Gastrocnemius medialis (tissue), 4 donors: ENCODE measurements at regions not wholly inside any gene's neighbourhood (a gene's known extent, or its start where the extent isn't known, plus 50 kb on each side); places are given as distances from the start of the nearest gene placed in this dataset.

Source experiments
- CTCF ChIP-seq, 5 experiments: fragments of 450-650 bp in 3 of 5; fragments of 200-600 bp in 2 of 5; sonication (generic) in 2 of 5; IDR thresholded peaks in 4 of 5; conservative IDR thresholded peaks in 1 of 5; 1 replicate in 4 of 5; 2 replicates in 1 of 5; pipeline ENCODE4 v1.5.1; 2016 to 2019; ENCODE audit warnings: antibody characterized with exemption in 5 of 5, mild to moderate bottlenecking in 3 of 5, moderate library complexity in 3 of 5
- POLR2A ChIP-seq, 2 donors: fragments of 450-650 bp; IDR thresholded peaks; one replicate each; pipeline ENCODE4 v1.6.1; 2017; ENCODE audit warnings: antibody characterized with exemption in 2 of 2, mild to moderate bottlenecking in 2 of 2, moderate library complexity in 2 of 2

GRCh38 chr15:67006083-67007065, 59.0 kb upstream of the SMAD3 start:
- TF ChIP-seq CTCF (IDR thresholded peaks at IDR 0.05 in 4 of 5, conservative IDR thresholded peaks at IDR 0.05 in 1 of 5): no peak
- no peak for TF ChIP-seq POLR2A (IDR thresholded peaks at IDR 0.05)
